ENCODE measurements at regions not wholly inside any gene's neighbourhood (a gene's known extent, or its start where the extent isn't known, plus 50 kb on each side); places are given as distances from the start of the nearest gene placed in this dataset.

DNA sequence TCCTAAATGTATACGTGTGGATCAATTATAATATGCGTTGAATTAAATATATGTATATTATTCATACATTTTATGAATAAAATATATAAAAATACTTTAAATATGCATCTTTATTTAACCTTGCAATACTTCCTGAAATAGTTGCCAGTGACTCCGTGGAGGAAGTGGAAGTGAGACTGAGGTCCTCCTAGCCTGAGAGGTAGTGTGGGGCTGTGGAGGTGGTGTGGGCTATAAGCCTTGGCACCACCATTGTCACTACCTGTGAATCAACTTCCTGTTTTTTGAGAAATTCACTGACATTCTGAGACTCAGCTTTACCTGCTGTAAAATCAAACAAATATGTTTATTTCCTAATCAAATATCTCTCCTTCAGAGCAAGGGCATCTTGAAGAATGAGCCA lies 514.2 kb downstream of the VRK1 start:
- TF ChIP-seq, protein P1, sequence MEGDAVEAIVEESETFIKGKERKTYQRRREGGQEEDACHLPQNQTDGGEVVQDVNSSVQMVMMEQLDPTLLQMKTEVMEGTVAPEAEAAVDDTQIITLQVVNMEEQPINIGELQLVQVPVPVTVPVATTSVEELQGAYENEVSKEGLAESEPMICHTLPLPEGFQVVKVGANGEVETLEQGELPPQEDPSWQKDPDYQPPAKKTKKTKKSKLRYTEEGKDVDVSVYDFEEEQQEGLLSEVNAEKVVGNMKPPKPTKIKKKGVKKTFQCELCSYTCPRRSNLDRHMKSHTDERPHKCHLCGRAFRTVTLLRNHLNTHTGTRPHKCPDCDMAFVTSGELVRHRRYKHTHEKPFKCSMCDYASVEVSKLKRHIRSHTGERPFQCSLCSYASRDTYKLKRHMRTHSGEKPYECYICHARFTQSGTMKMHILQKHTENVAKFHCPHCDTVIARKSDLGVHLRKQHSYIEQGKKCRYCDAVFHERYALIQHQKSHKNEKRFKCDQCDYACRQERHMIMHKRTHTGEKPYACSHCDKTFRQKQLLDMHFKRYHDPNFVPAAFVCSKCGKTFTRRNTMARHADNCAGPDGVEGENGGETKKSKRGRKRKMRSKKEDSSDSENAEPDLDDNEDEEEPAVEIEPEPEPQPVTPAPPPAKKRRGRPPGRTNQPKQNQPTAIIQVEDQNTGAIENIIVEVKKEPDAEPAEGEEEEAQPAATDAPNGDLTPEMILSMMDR (conservative IDR thresholded peaks at IDR 0.05; ENCODE audit: control insufficient read depth, insufficient read depth, low read depth, low read length) = no peak
- no peak for DNase-seq (ENCODE audit: low read depth)
- no peak overlapping the region for H3K4me3 ChIP-seq (ENCODE audit: control insufficient read depth, low read depth, low read length)

DNA sequence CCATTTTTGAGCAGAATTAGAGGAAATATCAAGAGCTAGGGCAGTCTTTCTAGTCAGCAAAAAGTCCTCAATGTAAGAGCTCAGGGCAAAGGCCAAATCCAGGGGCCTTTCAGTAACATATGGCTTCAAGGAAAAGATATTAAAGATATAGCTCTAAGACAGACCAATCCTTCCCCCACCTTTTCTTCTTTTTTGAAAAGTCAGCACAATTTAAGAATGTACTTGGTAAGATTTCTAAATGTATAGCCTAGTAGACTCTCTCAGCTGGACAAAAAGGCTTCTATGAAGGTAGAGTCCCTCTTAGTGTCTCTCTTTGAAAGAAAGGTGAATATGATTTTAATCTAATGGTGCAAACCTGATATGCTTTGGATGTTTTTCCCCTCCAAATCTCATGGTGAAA lies 515.7 kb downstream of the VRK1 start:
- H3K4me3 ChIP-seq (ENCODE audit: control insufficient read depth, low read depth, low read length) = no peak overlapping the region
- TF ChIP-seq, protein P1 (conservative IDR thresholded peaks at IDR 0.05; ENCODE audit: control insufficient read depth, insufficient read depth, low read depth, low read length) = no peak
- no peak for DNase-seq (ENCODE audit: low read depth)

DNA sequence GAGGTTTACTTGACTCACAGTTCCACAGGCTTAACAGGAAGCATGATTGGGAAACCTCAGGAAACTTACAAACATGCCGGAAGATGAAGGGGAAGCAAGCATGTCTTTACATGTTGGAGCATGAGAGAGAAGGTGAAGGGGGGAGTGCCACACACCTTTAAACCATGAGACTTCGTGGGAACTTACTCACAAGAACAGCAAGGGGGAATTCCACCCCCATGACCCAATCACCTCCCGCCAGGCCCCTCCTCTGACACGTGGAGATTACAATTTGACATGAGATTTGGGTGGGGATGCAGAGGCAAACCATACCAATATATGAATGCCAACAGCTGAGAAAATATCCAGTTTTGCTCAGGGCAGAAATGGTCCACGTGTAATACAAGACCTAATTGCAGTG lies 518.6 kb downstream of the VRK1 start:
- no peak overlapping the region for H3K4me3 ChIP-seq (ENCODE audit: control insufficient read depth, low read depth, low read length)
- no peak for DNase-seq (ENCODE audit: low read depth)

DNA sequence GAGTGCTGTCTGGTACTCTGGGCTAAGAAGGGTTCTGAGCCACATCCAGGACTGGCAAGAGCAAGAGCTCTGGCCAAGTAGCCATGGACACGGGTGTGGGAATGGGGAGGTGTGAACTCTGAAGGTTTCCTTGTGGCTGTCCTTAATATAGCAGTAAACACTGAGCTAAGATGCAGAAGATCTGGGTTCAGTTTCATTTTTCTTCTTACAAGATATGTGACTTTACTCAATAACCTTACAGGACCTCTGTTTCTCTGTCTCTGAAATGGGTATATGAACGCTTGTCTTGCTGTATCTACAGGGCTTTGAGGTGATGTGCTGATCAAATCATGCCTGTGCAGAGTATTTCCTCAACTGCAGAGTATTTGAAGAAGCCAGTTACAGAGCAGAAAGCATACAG lies 521.2 kb downstream of the VRK1 start:
- TF ChIP-seq, protein P1 (conservative IDR thresholded peaks at IDR 0.05; ENCODE audit: control insufficient read depth, insufficient read depth, low read depth, low read length) = no peak
- DNase-seq (ENCODE audit: low read depth) = no peak
- H3K4me3 ChIP-seq (ENCODE audit: control insufficient read depth, low read depth, low read length) = no peak overlapping the region

More for the DNA sequence above, 518.6 kb downstream of the VRK1 start:
- TF ChIP-seq, protein P1 (conservative IDR thresholded peaks at IDR 0.05; ENCODE audit: control insufficient read depth, insufficient read depth, low read depth, low read length) = no peak

DNA sequence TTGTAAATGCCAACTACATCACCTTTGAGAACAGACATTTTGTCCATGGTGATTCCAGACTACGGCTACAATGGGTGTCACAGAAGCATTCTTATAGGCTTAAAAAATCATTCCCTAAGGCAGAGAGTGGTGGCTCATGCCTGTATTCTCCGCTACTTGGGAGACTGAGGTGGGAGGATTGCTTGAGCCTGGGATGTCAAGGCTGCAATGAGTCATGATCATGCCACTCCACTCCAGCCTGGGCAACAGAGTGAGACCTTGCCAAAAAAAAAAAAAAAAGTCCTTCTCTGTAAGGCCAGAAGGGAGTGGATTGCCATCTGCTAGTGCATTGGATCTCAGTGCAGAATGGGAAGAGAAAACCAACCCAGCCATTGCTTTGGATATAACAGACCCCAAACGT lies 522.5 kb downstream of the VRK1 start:
- no peak for DNase-seq (ENCODE audit: low read depth)
- TF ChIP-seq, protein P1 (conservative IDR thresholded peaks at IDR 0.05; ENCODE audit: control insufficient read depth, insufficient read depth, low read depth, low read length) = no peak

DNA sequence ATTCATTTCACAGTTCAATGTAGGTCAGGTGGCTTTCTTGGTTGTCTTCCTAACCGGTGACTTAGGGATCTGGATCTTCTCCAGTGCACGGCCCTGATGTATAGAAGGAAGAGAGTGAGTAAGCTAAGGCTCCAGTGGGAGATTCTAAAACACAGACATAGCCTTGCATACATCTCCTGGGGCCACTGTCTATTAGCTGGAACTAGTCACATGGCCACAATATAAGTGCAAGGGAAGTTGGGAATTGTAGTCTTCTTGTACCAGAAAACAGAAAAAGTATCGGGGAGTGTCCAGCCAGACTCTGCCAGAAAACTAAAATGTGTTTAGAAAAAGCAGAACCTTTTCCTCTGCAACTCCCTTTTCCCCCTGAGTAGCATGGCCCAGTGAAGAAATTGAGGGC lies 531.6 kb downstream of the VRK1 start:
- TF ChIP-seq, protein P1 (conservative IDR thresholded peaks at IDR 0.05; ENCODE audit: control insufficient read depth, insufficient read depth, low read depth, low read length) = no peak
- H3K4me3 ChIP-seq (ENCODE audit: control insufficient read depth, low read depth, low read length) = no peak overlapping the region
- no peak for DNase-seq (ENCODE audit: low read depth)

More for the DNA sequence above, 522.5 kb downstream of the VRK1 start:
- H3K4me3 ChIP-seq (ENCODE audit: control insufficient read depth, low read depth, low read length) = no peak overlapping the region

DNA sequence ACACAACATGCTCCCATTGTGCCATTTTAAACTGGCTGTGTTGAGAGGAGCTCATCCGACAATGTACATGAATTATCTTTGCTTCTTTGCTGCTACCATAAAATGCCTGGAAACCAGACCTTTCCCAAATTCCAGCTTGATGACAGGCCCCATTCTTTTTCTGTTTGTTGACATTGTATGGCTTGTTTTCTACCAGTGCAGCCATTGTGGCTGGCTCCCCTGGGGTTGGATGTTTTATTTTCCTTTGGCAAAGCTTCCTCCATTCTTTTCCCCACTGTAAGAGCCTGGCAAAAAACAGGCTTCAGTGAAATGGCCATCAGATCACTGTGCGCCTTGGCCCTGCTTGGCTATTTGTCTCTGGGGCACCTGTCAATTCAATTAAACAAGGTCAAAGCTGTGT lies 532.5 kb downstream of the VRK1 start:
- DNase-seq (ENCODE audit: low read depth) = no peak
- H3K4me3 ChIP-seq (ENCODE audit: control insufficient read depth, low read depth, low read length) = no peak overlapping the region
- TF ChIP-seq, protein P1 (conservative IDR thresholded peaks at IDR 0.05; ENCODE audit: control insufficient read depth, insufficient read depth, low read depth, low read length) = no peak

All from fibroblast of mammary gland (primary cell).